Left colon (tissue), 2 donors: ENCODE measurements at regions not wholly inside any gene's neighbourhood (a gene's known extent, or its start where the extent isn't known, plus 50 kb on each side); places are given as distances from the start of the nearest gene placed in this dataset.

ENCODE experiments used
- ATAC-seq: fragments of 200-7000 bp; cut with Tn5 transposase; one replicate; pipeline ENCODE4 v1.9.1; 2020; ENCODE audit warnings: mild to moderate bottlenecking, moderate library complexity
- DNase-seq, 2 donors: peaks; one replicate each; pipeline ENCODE4 v3.0.0-alpha.2; 2020
- intact Hi-C, 2 donors: fragments of 100-400 bp; cut with DNase I in 1 of 2; cut with micrococcal nuclease in 1 of 2; formaldehyde crosslinking; loops; one replicate each; pipeline versions ENCODE4 v1.11.2 to v1.14.0; 2022; cut with DNase I, micrococcal nuclease
- donor health status: DM: no; HTN: no; CAD: no.
- donor health status: DM: yes; HTN: yes; CAD: no.

DNA sequence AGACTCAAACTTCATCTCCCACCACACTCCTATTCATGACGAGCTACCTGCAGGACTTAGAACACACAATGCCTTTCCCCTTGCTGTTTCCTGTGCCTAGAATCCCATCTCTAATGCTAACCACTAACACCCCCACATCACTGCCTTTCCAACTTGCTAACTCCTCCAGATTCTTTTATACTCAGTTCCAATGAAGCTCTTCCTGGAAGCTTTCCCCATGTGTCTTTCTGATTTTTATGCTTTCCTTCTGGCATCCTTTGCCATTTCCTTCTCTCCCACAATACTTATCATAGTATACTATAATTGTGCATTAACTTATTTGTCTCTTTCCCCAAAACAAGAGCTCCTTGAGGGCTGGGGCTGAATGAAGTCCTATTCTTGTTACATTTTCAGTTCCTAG is 115.3 kb upstream of the PLPPR1 start:
- ATAC-seq (no peak), DNase-seq (no peak)
- intact Hi-C loops: no loop called here

DNA sequence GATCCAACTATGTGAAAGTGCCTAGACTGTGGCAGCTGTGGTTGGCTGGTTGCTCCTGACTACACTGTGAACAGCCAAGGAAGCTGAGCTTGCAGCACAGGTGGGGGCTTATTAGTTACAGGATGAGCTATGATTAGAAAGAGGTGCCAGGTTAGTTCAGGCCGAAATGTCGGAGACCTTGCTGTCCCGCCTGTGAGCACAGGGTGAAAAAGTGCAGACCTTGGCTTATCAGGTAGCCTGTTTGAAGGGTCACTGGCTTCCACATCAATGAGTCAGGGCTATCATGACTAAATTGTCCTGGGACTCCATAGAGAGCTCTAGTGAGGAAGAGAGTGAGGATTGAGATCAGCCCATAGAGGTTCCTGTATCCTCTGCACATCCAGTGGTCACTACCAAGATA is 114.3 kb upstream of the PLPPR1 start:
- intact Hi-C loops: no loop called here
- ATAC-seq: no peak
- no peak for DNase-seq

DNA sequence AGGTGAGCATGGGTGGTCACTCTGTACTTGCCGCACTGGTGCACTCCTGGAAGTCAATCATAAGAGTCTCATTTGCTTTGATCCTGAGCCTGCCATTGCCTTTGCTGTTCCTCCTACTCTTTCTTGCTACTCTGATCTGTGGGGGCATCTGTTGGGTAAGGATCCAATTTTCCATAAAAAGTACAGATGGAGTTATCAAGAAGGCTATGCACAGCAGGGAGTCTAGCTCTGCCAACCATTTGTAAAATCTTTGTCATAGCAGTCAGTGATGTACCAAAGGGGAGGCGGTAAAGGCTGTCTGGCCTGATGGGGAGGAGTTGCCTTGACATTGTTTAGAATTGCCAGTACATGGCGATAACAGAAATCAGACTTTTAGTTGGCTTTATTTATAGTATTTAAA is 109.0 kb upstream of the PLPPR1 start:
- DNase-seq: no peak
- intact Hi-C loops: no loop called here
- no peak for ATAC-seq

DNA sequence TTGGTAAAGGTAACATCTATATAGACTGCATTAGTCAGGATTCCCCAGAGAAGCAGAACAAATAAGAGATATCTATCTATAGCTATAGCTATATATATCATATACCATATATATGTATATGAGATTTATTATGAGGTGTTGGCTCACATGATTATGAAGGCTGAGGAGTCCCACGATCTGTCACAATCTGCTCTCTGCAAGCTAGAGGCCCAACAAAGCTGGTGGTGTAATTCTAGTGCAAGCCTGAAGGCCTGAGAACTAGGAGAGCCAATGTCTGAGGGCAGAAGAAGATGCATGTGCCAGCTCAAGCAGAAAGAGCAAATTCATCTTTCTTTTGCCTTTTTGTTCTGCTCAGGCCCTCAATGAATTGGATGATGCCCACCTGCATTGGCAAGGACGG is 102.2 kb upstream of the PLPPR1 start:
- intact Hi-C loops: no loop called here
- ATAC-seq (no peak), DNase-seq (no peak)

DNA sequence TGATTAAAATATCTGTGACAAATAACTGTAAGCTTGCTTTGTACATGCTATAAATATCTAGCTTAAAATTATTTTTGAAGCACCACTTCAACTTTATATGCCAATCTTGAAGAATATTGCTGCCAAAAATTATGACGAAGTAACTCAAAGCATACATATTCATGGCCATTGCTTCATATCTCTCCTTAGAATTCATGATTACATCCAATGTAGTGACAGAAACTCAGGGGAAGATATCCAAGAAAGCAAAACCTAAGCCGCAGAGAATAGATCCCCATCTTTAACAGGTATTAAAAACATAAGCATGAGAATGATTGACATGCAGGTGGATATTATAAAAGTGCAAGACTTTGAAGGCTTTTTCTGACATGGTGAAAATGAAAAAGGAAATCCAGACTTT is 100.8 kb upstream of the PLPPR1 start:
- intact Hi-C loops: no loop called here
- no peak for DNase-seq
- no peak for ATAC-seq

DNA sequence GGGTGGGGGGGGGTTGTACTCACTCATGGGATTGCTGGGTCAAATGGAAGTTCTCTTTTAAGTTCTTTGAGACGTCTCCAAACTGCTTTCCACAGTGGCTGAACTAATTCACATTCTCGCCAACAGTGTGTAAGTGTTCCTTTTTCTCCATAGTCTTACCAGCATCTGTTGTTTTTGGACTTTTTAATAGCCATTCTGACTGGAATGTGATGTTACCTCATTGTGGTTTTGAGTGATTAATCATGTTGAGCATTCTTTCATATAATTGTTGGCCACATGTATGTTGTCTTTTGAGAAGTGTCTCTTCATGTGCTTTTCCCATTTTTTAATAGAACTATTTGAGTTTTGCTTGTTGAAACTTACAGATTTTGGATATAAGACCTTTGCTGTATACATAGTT is 94.9 kb upstream of the PLPPR1 start:
- ATAC-seq: no peak
- no peak for DNase-seq
- intact Hi-C loops: no loop called here

DNA sequence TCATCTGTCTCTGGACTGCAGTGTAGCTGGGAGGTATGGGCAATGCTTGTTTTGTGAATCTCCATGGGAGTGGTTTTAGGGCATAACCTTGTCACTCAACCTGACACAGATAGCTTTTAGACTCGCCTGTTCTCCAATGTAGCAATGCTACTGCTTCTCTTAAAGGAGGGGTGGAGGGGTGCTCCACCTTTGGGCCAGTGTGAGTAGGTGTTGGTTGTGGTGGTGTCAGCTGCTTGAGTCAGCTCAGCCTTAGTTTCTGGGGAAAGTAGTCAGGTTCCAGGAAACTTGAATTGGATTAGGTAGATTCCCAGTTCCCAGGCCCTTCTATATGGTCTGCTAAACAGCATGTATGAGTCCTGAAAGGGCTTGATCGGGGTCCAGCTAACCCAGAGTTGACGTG is 91.1 kb upstream of the PLPPR1 start:
- DNase-seq (no peak), ATAC-seq (no peak)
- intact Hi-C loops: no loop called here

DNA sequence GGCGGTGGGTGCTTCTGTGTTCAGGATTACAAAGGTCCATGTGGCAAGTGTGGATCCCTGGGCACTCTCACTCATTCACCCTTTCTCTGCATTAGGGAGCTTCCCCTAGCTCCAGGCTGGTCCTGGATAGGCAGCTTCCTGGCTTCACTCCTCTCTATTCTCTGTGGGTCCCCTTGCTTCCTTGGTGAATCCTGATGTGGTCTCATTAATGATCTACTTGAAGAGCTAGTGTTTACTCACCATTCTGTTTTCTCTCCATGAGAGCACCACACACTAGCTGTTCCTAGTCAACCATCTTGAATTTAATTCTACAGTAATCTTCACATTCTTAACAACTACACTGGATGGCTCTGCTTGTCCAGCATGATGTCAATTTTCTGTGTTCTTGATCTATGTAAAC is 90.0 kb upstream of the PLPPR1 start:
- ATAC-seq: no peak
- intact Hi-C loops: no loop called here
- no peak for DNase-seq

DNA sequence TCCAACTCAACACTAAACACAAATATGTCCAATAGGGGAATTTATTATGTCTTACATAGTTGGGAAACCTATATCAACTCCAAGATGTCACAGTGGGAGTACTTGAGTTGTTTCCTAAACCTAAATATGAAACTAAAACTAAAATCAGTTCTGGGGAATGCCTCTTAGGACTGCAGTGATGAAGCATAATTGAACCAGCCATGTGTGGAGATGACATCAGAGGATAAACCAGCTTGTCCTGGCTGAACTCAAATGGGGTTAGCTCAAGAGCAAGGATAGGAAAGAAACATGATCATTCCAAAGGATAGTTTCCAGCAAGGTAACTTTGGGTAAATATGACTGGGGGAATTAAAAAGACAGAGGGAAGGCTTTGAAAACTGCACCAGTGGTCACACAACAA is 88.9 kb upstream of the PLPPR1 start:
- intact Hi-C loops: no loop called here
- no peak for DNase-seq
- no peak for ATAC-seq

DNA sequence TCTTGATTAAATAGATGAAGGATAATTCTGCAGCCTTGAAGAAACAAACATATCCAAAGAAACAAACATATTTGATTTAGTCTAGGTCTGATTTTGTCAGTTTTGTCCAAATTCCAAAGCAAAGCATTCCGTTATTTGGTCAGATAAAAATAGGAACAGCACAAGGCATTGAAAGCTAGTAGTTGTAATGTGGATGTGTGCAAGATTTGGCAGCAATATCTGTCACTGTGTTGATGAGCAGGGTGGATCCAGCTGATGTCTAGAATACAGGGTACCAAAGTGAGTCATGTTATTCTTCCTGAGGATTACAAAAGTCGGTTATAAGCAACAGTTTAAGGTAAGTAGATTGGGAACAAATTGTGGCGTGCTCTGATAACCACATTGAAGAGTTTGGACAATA is 69.3 kb upstream of the PLPPR1 start:
- intact Hi-C loops: no loop called here
- ATAC-seq (no peak), DNase-seq (no peak)
